Astrocyte of the spinal cord (primary cell): ENCODE measurements at regions not wholly inside any gene's neighbourhood (a gene's known extent, or its start where the extent isn't known, plus 50 kb on each side); places are given as distances from the start of the nearest gene placed in this dataset.

Experiments
- DNase-seq: peaks from one replicate; pipeline ENCODE4 v3.0.0; 2011; ENCODE audit warnings: low read depth, low spot score
- H3K4me3 ChIP-seq: 2 replicates; pipeline ENCODE4 v1.5.1; 2011; ENCODE audit warnings: low read depth, mild to moderate bottlenecking, low read length, moderate library complexity
- in situ Hi-C: cut with HindIII; loops from 2 replicates; pipeline ENCODE4 v1.10.0; 2017; ENCODE audit warnings: low sequenced_read_pairs
- TF ChIP-seq, protein P1 (sequence below): IDR thresholded peaks from 2 replicates; pipeline ENCODE4 v1.5.1; 2012; ENCODE audit warnings: low read depth, mild to moderate bottlenecking, low read length, inconsistent platforms

DNA sequence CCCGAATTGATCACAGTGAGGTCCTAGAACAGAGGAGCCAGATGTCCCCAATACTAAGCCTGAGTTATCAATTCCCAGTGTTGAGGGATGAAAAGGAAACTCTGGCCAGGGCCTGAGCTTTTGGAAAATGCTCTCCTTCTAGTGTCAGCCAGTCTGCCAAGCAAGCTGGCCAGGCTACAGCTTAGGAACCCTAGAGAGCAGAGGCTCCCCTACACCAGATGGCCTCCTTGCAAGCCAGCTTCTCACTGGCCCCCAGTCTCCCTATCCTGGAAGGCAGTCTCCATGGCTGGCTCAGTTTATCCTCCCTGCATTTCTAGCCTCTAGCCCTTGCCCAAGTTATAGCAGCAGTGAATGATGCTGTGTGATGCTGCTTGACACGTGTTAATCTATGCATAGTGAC is 204.7 kb upstream of the WWC1 start:
- no peak for DNase-seq
- in situ Hi-C loops: no loop called here
- TF ChIP-seq, protein P1, sequence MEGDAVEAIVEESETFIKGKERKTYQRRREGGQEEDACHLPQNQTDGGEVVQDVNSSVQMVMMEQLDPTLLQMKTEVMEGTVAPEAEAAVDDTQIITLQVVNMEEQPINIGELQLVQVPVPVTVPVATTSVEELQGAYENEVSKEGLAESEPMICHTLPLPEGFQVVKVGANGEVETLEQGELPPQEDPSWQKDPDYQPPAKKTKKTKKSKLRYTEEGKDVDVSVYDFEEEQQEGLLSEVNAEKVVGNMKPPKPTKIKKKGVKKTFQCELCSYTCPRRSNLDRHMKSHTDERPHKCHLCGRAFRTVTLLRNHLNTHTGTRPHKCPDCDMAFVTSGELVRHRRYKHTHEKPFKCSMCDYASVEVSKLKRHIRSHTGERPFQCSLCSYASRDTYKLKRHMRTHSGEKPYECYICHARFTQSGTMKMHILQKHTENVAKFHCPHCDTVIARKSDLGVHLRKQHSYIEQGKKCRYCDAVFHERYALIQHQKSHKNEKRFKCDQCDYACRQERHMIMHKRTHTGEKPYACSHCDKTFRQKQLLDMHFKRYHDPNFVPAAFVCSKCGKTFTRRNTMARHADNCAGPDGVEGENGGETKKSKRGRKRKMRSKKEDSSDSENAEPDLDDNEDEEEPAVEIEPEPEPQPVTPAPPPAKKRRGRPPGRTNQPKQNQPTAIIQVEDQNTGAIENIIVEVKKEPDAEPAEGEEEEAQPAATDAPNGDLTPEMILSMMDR: no peak
- H3K4me3 ChIP-seq: no peak overlapping the region

DNA sequence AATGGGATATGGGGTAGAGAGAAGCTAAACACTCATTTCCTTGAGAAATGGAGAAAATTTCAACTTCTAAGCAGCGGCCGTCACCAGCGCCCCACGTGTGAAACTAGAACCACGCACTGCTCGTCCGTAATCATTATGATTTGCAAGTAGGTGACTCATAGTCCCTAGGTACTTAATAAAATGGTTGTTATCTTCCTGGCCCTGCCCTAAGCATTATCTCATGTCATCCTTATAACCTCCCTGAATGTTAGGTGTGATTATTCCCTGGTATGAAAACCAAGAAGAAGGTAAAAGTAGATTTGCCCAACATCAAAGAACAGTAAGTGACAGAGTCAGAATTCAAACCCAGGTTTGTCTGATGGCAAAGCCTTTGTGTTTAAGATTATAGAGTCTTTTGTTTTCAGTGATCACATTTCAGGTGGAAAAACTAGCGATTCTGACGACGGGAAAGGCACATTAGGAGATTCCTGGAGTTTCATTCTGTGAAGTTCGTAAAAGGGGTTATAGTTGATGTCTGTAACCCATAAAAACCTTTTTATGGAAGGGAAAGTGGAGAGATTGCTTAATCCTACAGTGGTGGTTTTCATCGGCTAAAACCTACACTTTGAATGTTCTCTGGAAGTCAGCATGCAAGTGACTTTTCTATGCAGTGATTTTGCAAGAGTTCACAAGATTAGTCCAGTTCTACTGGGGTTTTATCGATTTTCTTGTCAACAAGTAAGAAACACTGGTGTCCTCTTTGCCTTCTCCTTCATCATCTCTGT is 202.9 kb upstream of the WWC1 start:
- in situ Hi-C loops: no loop called here
- H3K4me3 ChIP-seq: no peak overlapping the region
- TF ChIP-seq, protein P1: no peak
- no peak for DNase-seq

DNA sequence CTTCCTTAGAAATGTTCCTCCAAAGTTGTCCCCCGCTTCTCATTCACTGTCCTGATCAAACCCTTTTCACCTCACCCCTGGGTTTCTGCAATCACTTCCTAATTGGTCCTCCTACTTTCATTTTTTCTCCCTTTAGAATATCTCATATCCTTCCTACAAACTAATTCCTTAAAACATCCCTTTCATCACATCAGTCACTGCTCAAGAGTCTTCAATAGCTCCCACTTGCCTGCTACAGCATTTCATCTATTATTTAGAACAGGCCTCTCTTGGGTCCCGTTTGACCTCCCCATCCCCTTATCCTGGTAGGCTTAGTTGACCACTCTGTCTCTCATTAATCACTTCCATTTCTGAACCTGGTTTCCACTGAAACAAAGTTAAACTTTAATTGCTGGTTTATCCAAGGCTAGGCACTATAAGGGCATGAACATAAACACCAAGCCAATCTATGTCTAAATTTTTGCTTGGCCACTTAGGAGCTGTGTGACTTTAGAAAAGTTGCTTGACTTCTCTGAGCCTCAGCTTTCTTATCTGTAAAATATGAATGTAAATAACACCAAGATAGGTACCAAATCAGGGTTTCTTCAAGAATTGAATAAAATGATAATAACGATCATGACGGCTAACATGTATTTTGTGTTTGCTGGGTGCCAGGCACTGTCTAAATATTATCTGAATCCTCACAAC is 202.1 kb upstream of the WWC1 start:
- no peak overlapping the region for H3K4me3 ChIP-seq
- in situ Hi-C loops: no loop called here
- no peak for DNase-seq
- TF ChIP-seq, protein P1: no peak

DNA sequence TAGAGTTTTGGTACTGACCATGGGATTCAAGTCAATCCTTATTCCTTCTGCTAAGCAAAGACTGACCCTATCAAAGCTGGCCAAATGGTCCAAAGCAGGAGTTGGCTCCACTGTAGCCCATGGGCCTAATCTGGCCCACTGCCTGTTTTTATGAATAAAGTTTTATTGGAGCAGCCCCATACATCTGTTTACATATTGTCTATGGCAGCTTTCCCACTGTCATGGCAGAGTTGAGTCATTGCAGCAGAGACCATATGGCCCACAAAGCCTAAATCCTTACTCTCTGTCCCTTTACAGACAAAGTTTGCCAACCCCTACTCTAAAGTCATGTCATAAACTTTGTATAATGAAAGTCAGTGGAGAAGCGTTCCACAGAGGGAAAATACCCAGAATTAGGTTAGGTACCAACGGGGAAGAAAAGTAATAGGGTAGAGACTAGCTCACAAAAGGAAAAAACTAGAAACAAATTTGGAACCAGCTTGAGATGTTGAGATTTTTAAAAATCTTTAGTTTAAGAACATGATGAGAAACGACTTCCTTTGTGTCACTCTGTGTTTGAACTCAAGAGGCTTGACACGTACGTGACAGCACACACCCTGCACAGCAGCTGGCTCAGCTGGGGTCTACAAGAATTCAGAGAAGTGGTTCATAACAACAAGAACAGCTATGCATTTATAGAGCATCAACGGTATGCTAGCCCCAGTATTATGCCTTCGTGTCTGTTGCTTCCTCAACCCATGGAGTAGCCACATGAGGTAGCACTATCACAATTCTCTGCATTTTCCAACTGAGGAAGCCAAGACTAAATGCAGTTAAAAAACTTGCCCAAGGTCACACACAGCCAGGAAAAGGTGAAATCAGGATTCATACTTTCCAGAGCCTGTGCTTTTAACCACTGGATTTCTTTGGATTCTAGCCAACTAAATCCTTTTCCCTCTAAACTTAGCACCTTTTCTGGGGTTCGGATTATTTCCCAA is 198.9 kb upstream of the WWC1 start:
- in situ Hi-C loops: no loop called here
- no peak overlapping the region for H3K4me3 ChIP-seq
- no peak for DNase-seq
- TF ChIP-seq, protein P1: no peak

DNA sequence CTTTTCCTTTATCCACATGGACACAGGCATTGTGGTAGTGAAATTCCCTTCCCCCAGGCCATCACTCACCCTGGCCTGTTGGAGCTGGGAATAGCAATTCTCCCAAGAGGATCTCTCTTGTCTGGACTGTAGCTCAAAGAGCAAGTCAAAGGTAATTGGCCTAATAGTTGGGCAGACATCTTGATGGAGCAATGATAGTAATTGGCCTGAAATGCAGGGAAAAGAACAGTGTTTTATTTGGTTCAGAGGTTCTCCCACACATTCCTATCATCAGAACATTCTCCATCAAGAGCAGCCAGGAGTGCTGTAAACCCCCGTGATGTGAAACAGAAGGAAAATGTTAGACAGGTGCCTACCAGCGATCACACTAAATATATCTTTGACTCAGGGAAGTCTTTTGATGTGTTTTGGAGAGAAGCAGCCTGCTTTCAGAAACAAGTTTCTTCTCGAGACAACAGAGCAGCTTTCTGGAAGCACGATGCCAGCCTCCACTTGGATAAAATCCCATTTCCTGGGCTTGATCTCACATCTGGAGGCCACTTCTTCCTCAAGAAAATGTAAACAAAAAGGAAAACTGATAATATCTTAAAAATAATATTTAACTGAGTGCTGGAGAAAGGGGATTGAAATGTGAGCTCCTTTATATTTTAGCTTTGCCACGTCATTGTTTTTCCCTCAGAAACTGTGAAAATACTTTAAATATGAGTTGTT is 198.1 kb upstream of the WWC1 start:
- no peak overlapping the region for H3K4me3 ChIP-seq
- in situ Hi-C loops: no loop called here
- TF ChIP-seq, protein P1: no peak
- no peak for DNase-seq

DNA sequence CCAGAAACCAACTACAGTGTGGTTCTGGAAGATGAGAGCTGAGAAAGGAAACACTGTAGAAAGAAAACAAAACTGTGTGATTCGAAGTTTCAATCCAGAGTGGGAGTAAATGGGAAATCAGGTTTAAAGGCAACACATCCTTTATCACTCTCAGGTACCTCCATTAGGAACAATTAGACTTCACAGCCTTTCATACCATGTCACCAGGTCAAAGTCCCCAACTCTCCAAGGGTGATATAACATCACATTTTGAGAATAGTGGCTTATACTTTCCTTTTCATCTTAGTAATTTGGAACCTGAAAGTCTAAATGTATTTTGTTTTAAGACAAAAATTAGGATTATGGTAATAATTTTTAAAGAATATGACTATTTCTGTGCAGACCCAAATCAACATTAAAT is 194.9 kb upstream of the WWC1 start:
- TF ChIP-seq, protein P1: no peak
- DNase-seq: no peak
- H3K4me3 ChIP-seq: no peak overlapping the region
- in situ Hi-C loops: no loop called here
